ENCODE measurements at regions not wholly inside any gene's neighbourhood (a gene's known extent, or its start where the extent isn't known, plus 50 kb on each side); places are given as distances from the start of the nearest gene placed in this dataset.

DNA sequence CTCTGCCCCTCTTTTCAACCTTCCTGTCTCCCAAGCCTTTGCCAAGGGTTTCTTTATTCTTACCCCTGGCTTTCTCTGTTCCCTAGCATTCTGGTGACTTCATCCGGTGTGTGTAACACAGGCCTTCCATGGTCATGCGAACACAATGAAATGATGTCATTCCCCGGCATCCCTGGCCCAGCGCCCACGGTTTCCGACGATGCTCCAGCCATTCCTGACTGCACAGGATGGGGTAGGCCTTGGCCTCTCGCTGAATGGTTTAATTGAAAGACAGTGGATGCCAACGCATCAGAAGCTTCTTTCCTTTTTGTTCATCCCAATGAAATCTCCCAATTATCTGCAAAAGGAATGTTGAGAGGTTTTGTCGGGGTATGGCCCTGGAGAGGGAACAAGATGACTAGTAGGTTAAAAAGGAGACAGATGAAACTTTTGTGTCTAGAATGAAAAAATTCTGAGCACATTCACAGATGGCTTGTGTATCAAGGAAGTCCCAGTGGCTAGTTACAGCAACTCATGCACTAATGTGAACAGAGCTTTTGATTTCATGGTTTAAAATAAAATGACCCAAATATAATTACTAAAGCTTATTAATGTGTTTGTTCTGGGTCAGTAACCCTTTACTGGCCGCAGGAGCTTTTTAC is 655.0 kb downstream of the QKI start:
- no peak for DNase-seq
- Histone ChIP-seq H3K36me3 (ENCODE audit: low read depth) (no peaks in the 10 kb centered on the region), H3K79me2 (ENCODE audit: insufficient read depth) (no peaks in the 10 kb centered on the region), H2AFZ (no peak overlapping the region), H4K20me1 (ENCODE audit: insufficient read depth) (no peaks in the 10 kb centered on the region), H3K4me1 (ENCODE audit: insufficient read depth) (no peaks in the 10 kb centered on the region), H3K27ac (no peak overlapping the region), H3K9ac (no peak overlapping the region), H3K4me3 (no peak overlapping the region), H3K27me3 (replicated peaks; ENCODE audit: insufficient read depth) (no peaks in the 10 kb centered on the region), H3K4me2 (ENCODE audit: unreplicated experiment) (no peak overlapping the region), H3K9me3 (ENCODE audit: low read depth) (no peaks in the 10 kb centered on the region), H3F3A (ENCODE audit: insufficient read depth) (no peaks in the 10 kb centered on the region), H3K9me2 (ENCODE audit: insufficient read depth) (no peaks in the 10 kb centered on the region)
- 50 to 55% methylated on average over 11 of the region's 11 CpGs for WGBS, 2 experiments (ENCODE audit: low coverage in 1 of 2, low lambda C conversion rate in 2 of 2, missing lambda C conversion rate in 2 of 2)
- in situ Hi-C loops (cut with MboI), result no loop called here
- TF ChIP-seq EZH2phosphoT487 (IDR thresholded peaks at IDR 0.05; ENCODE audit: insufficient read depth, low read depth), result no peak
- no peak for TF ChIP-seq EZH2 (IDR thresholded peaks at IDR 0.05; ENCODE audit: insufficient read depth, poor library complexity, severe bottlenecking)

GRCh38 chr6:164068527-164068926 is 654.0 kb downstream of the QKI start:
- Histone ChIP-seq H3K27ac (no peak overlapping the region), H3K4me3 (no peak overlapping the region), H3K9me3 (ENCODE audit: low read depth) (no peaks in the 10 kb centered on the region), H3K4me2 (ENCODE audit: unreplicated experiment) (no peak overlapping the region), H3F3A (ENCODE audit: insufficient read depth) (no peaks in the 10 kb centered on the region), H3K27me3 (replicated peaks; ENCODE audit: insufficient read depth) (no peaks in the 10 kb centered on the region), H3K36me3 (ENCODE audit: low read depth) (no peaks in the 10 kb centered on the region), H3K9ac (no peak overlapping the region), H3K9me2 (ENCODE audit: insufficient read depth) (no peaks in the 10 kb centered on the region), H4K20me1 (ENCODE audit: insufficient read depth) (no peaks in the 10 kb centered on the region), H3K4me1 (ENCODE audit: insufficient read depth) (no peaks in the 10 kb centered on the region), H3K79me2 (ENCODE audit: insufficient read depth) (no peaks in the 10 kb centered on the region), H2AFZ (no peak overlapping the region)
- no peak for TF ChIP-seq EZH2phosphoT487 (IDR thresholded peaks at IDR 0.05; ENCODE audit: insufficient read depth, low read depth)
- no peak for TF ChIP-seq EZH2 (IDR thresholded peaks at IDR 0.05; ENCODE audit: insufficient read depth, poor library complexity, severe bottlenecking)
- no peak for DNase-seq
- 5 to 10% methylated on average over 4 of the region's 4 CpGs for WGBS, 2 experiments (ENCODE audit: low coverage in 1 of 2, low lambda C conversion rate in 2 of 2, missing lambda C conversion rate in 2 of 2)
- in situ Hi-C loops (cut with MboI), result no loop called here

DNA sequence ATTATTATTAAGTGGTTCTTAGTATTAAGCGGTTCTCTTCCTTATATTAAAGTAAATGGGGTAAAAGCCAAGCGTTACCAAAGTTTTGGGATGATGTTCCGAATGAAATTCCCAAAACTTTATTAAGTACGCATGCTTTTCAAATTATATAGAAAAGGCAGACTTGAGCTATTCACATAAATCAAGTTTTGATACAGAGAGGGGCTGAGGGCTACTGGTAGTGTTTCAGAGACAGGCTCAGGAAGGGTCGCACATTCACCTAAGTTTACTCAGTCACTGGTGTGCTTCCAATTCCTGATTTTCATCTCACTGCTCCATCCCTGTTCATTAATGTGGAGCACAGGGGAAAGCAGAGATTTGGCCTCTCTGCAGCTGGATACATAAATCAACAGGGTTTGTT is 652.2 kb downstream of the QKI start:
- Histone ChIP-seq H2AFZ (no peak overlapping the region), H3K4me1 (ENCODE audit: insufficient read depth) (no peaks in the 10 kb centered on the region), H3F3A (ENCODE audit: insufficient read depth) (no peaks in the 10 kb centered on the region), H3K9me3 (ENCODE audit: low read depth) (no peaks in the 10 kb centered on the region), H3K9ac (no peak overlapping the region), H3K4me2 (ENCODE audit: unreplicated experiment) (no peak overlapping the region), H3K27me3 (replicated peaks; ENCODE audit: insufficient read depth) (no peaks in the 10 kb centered on the region), H3K4me3 (no peak overlapping the region), H3K79me2 (ENCODE audit: insufficient read depth) (no peaks in the 10 kb centered on the region), H3K9me2 (ENCODE audit: insufficient read depth) (no peaks in the 10 kb centered on the region), H3K36me3 (ENCODE audit: low read depth) (no peaks in the 10 kb centered on the region), H3K27ac (no peak overlapping the region), H4K20me1 (ENCODE audit: insufficient read depth) (no peaks in the 10 kb centered on the region)
- DNase-seq, result no peak
- TF ChIP-seq EZH2phosphoT487 (IDR thresholded peaks at IDR 0.05; ENCODE audit: insufficient read depth, low read depth) (no peak), EZH2 (IDR thresholded peaks at IDR 0.05; ENCODE audit: insufficient read depth, poor library complexity, severe bottlenecking) (no peak)
- WGBS, 2 experiments (ENCODE audit: low coverage in 1 of 2, low lambda C conversion rate in 2 of 2, missing lambda C conversion rate in 2 of 2), result 56 to 61% methylated on average over 5 of the region's 5 CpGs
- in situ Hi-C loops (cut with MboI), result no loop called here

DNA sequence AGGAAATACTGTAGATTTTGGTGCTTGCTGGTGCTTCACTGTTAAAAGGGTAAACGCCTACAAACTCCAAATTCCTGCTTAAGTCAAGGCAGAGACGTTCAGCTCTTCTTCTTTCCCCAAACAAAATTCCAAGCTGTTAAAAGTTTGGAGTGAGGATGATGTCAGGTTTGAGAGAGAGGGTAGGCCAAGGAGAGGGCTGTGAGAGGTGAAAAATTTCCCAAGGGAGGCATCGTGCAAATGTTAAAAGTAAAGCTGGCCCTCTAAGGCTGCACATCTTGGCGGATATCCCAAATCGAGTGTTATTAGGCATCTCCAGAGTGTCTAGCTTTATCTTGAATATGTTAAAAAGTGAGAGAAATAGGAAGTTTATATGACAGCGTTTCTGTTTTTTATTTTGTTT is 651.8 kb downstream of the QKI start:
- H2AFZ ChIP-seq, result no peak overlapping the region
- H3K4me2 ChIP-seq (ENCODE audit: unreplicated experiment), result no peak overlapping the region
- H3K9me2 ChIP-seq (ENCODE audit: insufficient read depth), result no peaks in the 10 kb centered on the region
- H3K9me3 ChIP-seq (ENCODE audit: low read depth), result no peaks in the 10 kb centered on the region
- no peaks in the 10 kb centered on the region for H3K27me3 ChIP-seq (replicated peaks; ENCODE audit: insufficient read depth)
- no peak for DNase-seq
- no peak overlapping the region for H3K27ac ChIP-seq
- no peak overlapping the region for H3K4me3 ChIP-seq
- H3K4me1 ChIP-seq (ENCODE audit: insufficient read depth), result no peaks in the 10 kb centered on the region
- H4K20me1 ChIP-seq (ENCODE audit: insufficient read depth), result no peaks in the 10 kb centered on the region
- TF ChIP-seq EZH2 (IDR thresholded peaks at IDR 0.05; ENCODE audit: insufficient read depth, poor library complexity, severe bottlenecking) (no peak), EZH2phosphoT487 (IDR thresholded peaks at IDR 0.05; ENCODE audit: insufficient read depth, low read depth) (no peak)
- in situ Hi-C loops (cut with MboI), result no loop called here
- WGBS, 2 experiments (ENCODE audit: low coverage in 1 of 2, low lambda C conversion rate in 2 of 2, missing lambda C conversion rate in 2 of 2), result 22 to 33% methylated on average over 6 of the region's 6 CpGs
- H3K9ac ChIP-seq, result no peak overlapping the region
- no peaks in the 10 kb centered on the region for H3F3A ChIP-seq (ENCODE audit: insufficient read depth)
- H3K36me3 ChIP-seq (ENCODE audit: low read depth), result no peaks in the 10 kb centered on the region
- H3K79me2 ChIP-seq (ENCODE audit: insufficient read depth), result no peaks in the 10 kb centered on the region

GRCh38 chr6:164063346-164063745 is 648.8 kb downstream of the QKI start:
- WGBS, 2 experiments (ENCODE audit: low coverage in 1 of 2, low lambda C conversion rate in 2 of 2, missing lambda C conversion rate in 2 of 2), result 15% methylated on average over 3 of the region's 3 CpGs
- H3K4me2 ChIP-seq (ENCODE audit: unreplicated experiment), result no peak overlapping the region
- H3K9me2 ChIP-seq (ENCODE audit: insufficient read depth), result no peaks in the 10 kb centered on the region
- no peaks in the 10 kb centered on the region for H3K36me3 ChIP-seq (ENCODE audit: low read depth)
- no peak overlapping the region for H3K9ac ChIP-seq
- no peak for DNase-seq
- no peaks in the 10 kb centered on the region for H3K27me3 ChIP-seq (replicated peaks; ENCODE audit: insufficient read depth)
- no peaks in the 10 kb centered on the region for H3F3A ChIP-seq (ENCODE audit: insufficient read depth)
- no peak overlapping the region for H3K27ac ChIP-seq
- H3K79me2 ChIP-seq (ENCODE audit: insufficient read depth), result no peaks in the 10 kb centered on the region
- TF ChIP-seq EZH2 (IDR thresholded peaks at IDR 0.05; ENCODE audit: insufficient read depth, poor library complexity, severe bottlenecking), result no peak
- H2AFZ ChIP-seq, result no peak overlapping the region
- in situ Hi-C loops (cut with MboI), result no loop called here
- no peak overlapping the region for H3K4me3 ChIP-seq
- no peaks in the 10 kb centered on the region for H3K9me3 ChIP-seq (ENCODE audit: low read depth)
- H4K20me1 ChIP-seq (ENCODE audit: insufficient read depth), result no peaks in the 10 kb centered on the region
- H3K4me1 ChIP-seq (ENCODE audit: insufficient read depth), result no peaks in the 10 kb centered on the region
